ENCODE measurements at regions not wholly inside any gene's neighbourhood (a gene's known extent, or its start where the extent isn't known, plus 50 kb on each side); places are given as distances from the start of the nearest gene placed in this dataset.
A peak's percentile ranks its signal among the peaks of the same experiment; 100 is the strongest.

- DNase-seq, result peak in 1 of 4 donors; percentile 3
- WGBS, 2 donors, result 63 to 70% methylated on average over 6 to 7 of the region's 7 CpGs
- Histone ChIP-seq H3K9me3 (no peaks in the 10 kb centered on the region), H3K36me3 (replicated peaks in 1 of 2; ENCODE audit: insufficient read depth in 1 of 2, low read depth in 2 of 2) (no peaks in the 10 kb centered on the region), H3K27ac (no peak overlapping the region), H3K27me3 (no peaks in the 10 kb centered on the region), H3K4me3 (no peak overlapping the region), H3K4me1 (no peaks in the 10 kb centered on the region)
- no peak for ATAC-seq
- intact Hi-C loops (cut with DNase I), result no loop called here
- TF ChIP-seq CTCF (IDR thresholded peaks at IDR 0.05) (no peak), POLR2A (IDR thresholded peaks at IDR 0.05) (no peak)
Observed at GRCh38 chr3:127050733-127051132, 67.8 kb downstream of the PLXNA1 start.

DNA sequence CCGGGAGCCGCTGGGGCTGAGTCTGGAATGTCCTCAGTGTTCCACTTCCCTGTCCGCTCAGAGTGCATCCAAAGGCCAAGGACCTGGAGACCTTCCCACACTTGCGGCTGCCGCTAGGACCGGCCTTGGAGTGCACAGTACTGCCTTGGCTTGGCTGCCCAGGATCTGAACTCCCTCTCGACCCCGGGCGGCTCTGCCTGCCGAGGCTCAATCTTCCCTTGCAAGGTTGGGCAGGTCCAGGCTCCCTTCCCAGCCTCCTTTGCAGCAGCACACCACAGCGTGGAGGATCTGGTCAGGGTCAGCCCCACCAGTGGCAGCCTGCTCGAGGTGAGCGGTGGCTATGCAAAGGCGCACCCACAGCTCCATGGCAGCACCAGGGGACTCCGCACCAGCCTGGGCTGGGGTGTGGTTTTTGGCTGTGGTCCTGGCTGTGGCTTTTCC, 69.2 kb downstream of the PLXNA1 start:
- no peak overlapping the region for H3K4me3 ChIP-seq
- ATAC-seq (peak; percentile 53), DNase-seq (peak in 3 of 4 donors; percentile 36 to 43 (median 38))
- WGBS, 2 donors, result 59 to 61% methylated on average over 13 to 15 of the region's 15 CpGs
- H3K36me3 ChIP-seq (replicated peaks in 1 of 2; ENCODE audit: insufficient read depth in 1 of 2, low read depth in 2 of 2), result no peaks in the 10 kb centered on the region
- H3K27me3 ChIP-seq, result no peaks in the 10 kb centered on the region
- TF ChIP-seq POLR2A (IDR thresholded peaks at IDR 0.05) (no peak), CTCF (IDR thresholded peaks at IDR 0.05) (no peak)
- intact Hi-C loops (cut with DNase I), result no loop called here
- no peak overlapping the region for H3K27ac ChIP-seq
- no peaks in the 10 kb centered on the region for H3K4me1 ChIP-seq
- peaks cover 0 to 1% (median 0%) of the 10 kb centered on the region in 3 donors for H3K9me3 ChIP-seq

- WGBS, 2 donors, result 83 to 86% methylated on average over 6 of the region's 6 CpGs
- ATAC-seq (no peak), DNase-seq (no peak)
- intact Hi-C loops (cut with DNase I), result no loop called here
- no peaks in the 10 kb centered on the region for H3K4me1 ChIP-seq
- H3K4me3 ChIP-seq, result no peak overlapping the region
- H3K27ac ChIP-seq, result no peak overlapping the region
- H3K9me3 ChIP-seq, result peaks cover 0 to 8% (median 0%) of the 10 kb centered on the region in 3 donors
- no peaks in the 10 kb centered on the region for H3K27me3 ChIP-seq
- H3K36me3 ChIP-seq (replicated peaks in 1 of 2; ENCODE audit: insufficient read depth in 1 of 2, low read depth in 2 of 2), result no peaks in the 10 kb centered on the region
- no peak for TF ChIP-seq CTCF (IDR thresholded peaks at IDR 0.05)
- no peak for TF ChIP-seq POLR2A (IDR thresholded peaks at IDR 0.05)
Observed at GRCh38 chr3:127053026-127053425, 70.1 kb downstream of the PLXNA1 start.

GRCh38 chr3:127053450-127053849, 70.5 kb downstream of the PLXNA1 start:
- Histone ChIP-seq H3K27ac (no peak overlapping the region), H3K4me1 (no peaks in the 10 kb centered on the region), H3K36me3 (replicated peaks in 1 of 2; ENCODE audit: insufficient read depth in 1 of 2, low read depth in 2 of 2) (no peaks in the 10 kb centered on the region), H3K27me3 (no peaks in the 10 kb centered on the region), H3K4me3 (no peak overlapping the region), H3K9me3 (peaks cover 0 to 8% (median 0%) of the 10 kb centered on the region in 3 donors)
- ATAC-seq (no peak), DNase-seq (peak in 1 of 4 donors; percentile 6)
- TF ChIP-seq CTCF (IDR thresholded peaks at IDR 0.05), result no peak
- TF ChIP-seq POLR2A (IDR thresholded peaks at IDR 0.05), result no peak
- intact Hi-C loops (cut with DNase I), result no loop called here
- WGBS, 2 donors, result 74 to 85% methylated on average over 3 to 5 of the region's 5 CpGs

GRCh38 chr3:127053979-127054378, 71.1 kb downstream of the PLXNA1 start:
- Histone ChIP-seq H3K4me1 (no peaks in the 10 kb centered on the region), H3K9me3 (peaks cover 0 to 8% (median 0%) of the 10 kb centered on the region in 3 donors), H3K36me3 (replicated peaks in 1 of 2; ENCODE audit: insufficient read depth in 1 of 2, low read depth in 2 of 2) (no peaks in the 10 kb centered on the region), H3K27me3 (no peaks in the 10 kb centered on the region), H3K27ac (no peak overlapping the region), H3K4me3 (no peak overlapping the region)
- 73 to 84% methylated on average over 3 to 4 of the region's 4 CpGs for WGBS, 2 donors
- DNase-seq (peak in 1 of 4 donors; percentile 7), ATAC-seq (no peak)
- TF ChIP-seq POLR2A (IDR thresholded peaks at IDR 0.05) (no peak), CTCF (IDR thresholded peaks at IDR 0.05) (no peak)
- intact Hi-C loops (cut with DNase I), result no loop called here

Data from body of pancreas (tissue), 4 donors.